Neural progenitor cell (in vitro differentiated cells): ENCODE measurements at regions not wholly inside any gene's neighbourhood (a gene's known extent, or its start where the extent isn't known, plus 50 kb on each side); places are given as distances from the start of the nearest gene placed in this dataset.

Source experiments
- CTCF ChIP-seq: fragments of 200-600 bp; sonication (generic); IDR thresholded peaks from 2 replicates; pipeline ENCODE4 v1.5.1; 2017; ENCODE audit warnings: antibody characterized with exemption, mild to moderate bottlenecking
- EZH2 ChIP-seq: fragments of 200-600 bp; sonication (generic); IDR thresholded peaks from 2 replicates; pipeline ENCODE4 v1.6.1; 2017; ENCODE audit warnings: antibody characterized with exemption, mild to moderate bottlenecking, moderate library complexity
- EZH2phosphoT487 ChIP-seq: fragments of 200-600 bp; sonication (generic); IDR thresholded peaks from 2 replicates; pipeline ENCODE4 v1.6.1; 2017; ENCODE audit warnings: antibody characterized with exemption

GRCh38 chr20:4418141-4418540 lies 169.1 kb upstream of the ADRA1D start:
- TF ChIP-seq CTCF = no peak
- TF ChIP-seq EZH2 = no peak
- no peak for TF ChIP-seq EZH2phosphoT487
